GM18867 (cell line): ENCODE measurements at regions not wholly inside any gene's neighbourhood (a gene's known extent, or its start where the extent isn't known, plus 50 kb on each side); places are given as distances from the start of the nearest gene placed in this dataset.

Experiments
- ATAC-seq: cut with Tn5 transposase; IDR thresholded peaks from one replicate; pipeline ENCODE4 v1.9.1; 2021; ENCODE audit warnings: mild to moderate bottlenecking, moderate library complexity; ENCODE audit not compliant: unreplicated experiment

- no peak for ATAC-seq
Observed at GRCh38 chr11:115845872-115846271, 341.7 kb upstream of the CADM1 start.

- ATAC-seq = no peak
Observed at GRCh38 chr11:115843685-115844084, 339.5 kb upstream of the CADM1 start.

GRCh38 chr11:115843111-115843510 lies 338.9 kb upstream of the CADM1 start:
- ATAC-seq = no peak

- no peak for ATAC-seq
Observed at GRCh38 chr11:115820026-115820425, 315.8 kb upstream of the CADM1 start.

- no peak for ATAC-seq
Observed at GRCh38 chr11:115819014-115819413, 314.8 kb upstream of the CADM1 start.

GRCh38 chr11:115817844-115818468 lies 313.7 kb upstream of the CADM1 start:
- ATAC-seq = no peak

- no peak for ATAC-seq
Observed at GRCh38 chr11:115808351-115808940, 304.2 kb upstream of the CADM1 start.

GRCh38 chr11:115806056-115806455 lies 301.8 kb upstream of the CADM1 start:
- no peak for ATAC-seq

GRCh38 chr11:115803073-115803740 lies 299.0 kb upstream of the CADM1 start:
- ATAC-seq = no peak

- no peak for ATAC-seq
Observed at GRCh38 chr11:115802641-115803040, 298.4 kb upstream of the CADM1 start.

GRCh38 chr11:115792903-115793302 lies 288.7 kb upstream of the CADM1 start:
- ATAC-seq = no peak

- no peak for ATAC-seq
Observed at GRCh38 chr11:115787302-115787701, 283.1 kb upstream of the CADM1 start.

- no peak for ATAC-seq
Observed at GRCh38 chr11:115784796-115785521, 280.7 kb upstream of the CADM1 start.

GRCh38 chr11:115780646-115781362 lies 276.6 kb upstream of the CADM1 start:
- ATAC-seq = no peak

- ATAC-seq = peak; percentile 59
Observed at GRCh38 chr11:115778928-115779650, 274.9 kb upstream of the CADM1 start.

GRCh38 chr11:115776916-115777315 lies 272.7 kb upstream of the CADM1 start:
- ATAC-seq = no peak

- ATAC-seq = no peak
Observed at GRCh38 chr11:115775846-115776245, 271.6 kb upstream of the CADM1 start.

GRCh38 chr11:115774756-115775155 lies 270.5 kb upstream of the CADM1 start:
- no peak for ATAC-seq

GRCh38 chr11:115769891-115770290 lies 265.7 kb upstream of the CADM1 start:
- no peak for ATAC-seq

GRCh38 chr11:115767883-115768282 lies 263.7 kb upstream of the CADM1 start:
- ATAC-seq = no peak
